CD4-positive, alpha-beta T cell (primary cell): ENCODE measurements at regions not wholly inside any gene's neighbourhood (a gene's known extent, or its start where the extent isn't known, plus 50 kb on each side); places are given as distances from the start of the nearest gene placed in this dataset.

Experiments used
- ATAC-seq: fragments of 200-7000 bp; cut with Tn5 transposase; one replicate; pipeline ENCODE4 v1.10.0; 2022; ENCODE audit warnings: mild to moderate bottlenecking; ENCODE audit not compliant: poor library complexity
- CTCF ChIA-PET: fragments of 350-600 bp; sonication (Branson Sonifier 250); formaldehyde crosslinking; loops from one replicate; lab custom pipeline; 2021; ENCODE audit warnings: antibody characterized with exemption, inconsistent platforms; lab: Charles Lee
- POLR2A ChIA-PET: fragments of 350-600 bp; sonication (Branson Sonifier 250); formaldehyde crosslinking; loops from one replicate; lab custom pipeline; 2021; ENCODE audit warnings: antibody characterized with exemption, inconsistent platforms; lab: Charles Lee
- DNase-seq, 14 experiments: peaks; one replicate each; pipeline ENCODE4 v3.0.0-alpha.2; 2013 to 2020; ENCODE audit warnings: mixed read lengths in 2 of 14
- H3K27ac ChIP-seq, 2 donors: one replicate each; pipeline versions ENCODE4 v1.5.1 to v1.7.0; 2013; ENCODE audit warnings: low read length in 2 of 2, low read depth in 1 of 2, mild to moderate bottlenecking in 1 of 2
- H3K27me3 ChIP-seq, 2 experiments: 1 replicate in 1 of 2; 2 replicates in 1 of 2; pipeline versions ENCODE4 v1.6.1 to v1.7.0; 2013; ENCODE audit warnings: low read length in 2 of 2, control low read depth in 1 of 2, mild to moderate bottlenecking in 1 of 2, moderate library complexity in 1 of 2; ENCODE audit not compliant: insufficient read depth in 2 of 2, control insufficient read depth in 1 of 2
- H3K36me3 ChIP-seq: one replicate; pipeline ENCODE4 v1.6.1; 2013; ENCODE audit warnings: low read length, control low read depth; ENCODE audit not compliant: insufficient read depth
- H3K4me1 ChIP-seq: one replicate; pipeline ENCODE4 v1.6.1; 2013; ENCODE audit warnings: low read length, control low read depth; ENCODE audit not compliant: insufficient read depth
- H3K4me3 ChIP-seq: one replicate; pipeline ENCODE4 v1.5.1; 2013; ENCODE audit warnings: mild to moderate bottlenecking, low read length, moderate library complexity
- H3K9me3 ChIP-seq, 2 experiments: 1 replicate in 1 of 2; 2 replicates in 1 of 2; pipeline versions ENCODE4 v1.6.1 to v1.7.0; 2013; ENCODE audit warnings: low read length in 2 of 2, mild to moderate bottlenecking in 2 of 2, control low read depth in 1 of 2, moderate library complexity in 1 of 2; ENCODE audit not compliant: control insufficient read depth in 1 of 2, insufficient read depth in 1 of 2
- H3K27ac Mint-ChIP-seq: one replicate; pipeline ENCODE4 v1.8.0; 2020; ENCODE audit warnings: mixed read lengths
- H3K27me3 Mint-ChIP-seq: one replicate; pipeline ENCODE4 v1.8.0; 2021; ENCODE audit warnings: mixed read lengths
- H3K36me3 Mint-ChIP-seq: one replicate; pipeline ENCODE4 v1.8.0; 2021; ENCODE audit warnings: low read depth, mixed read lengths
- H3K4me1 Mint-ChIP-seq: one replicate; pipeline ENCODE4 v1.8.0; 2021; ENCODE audit warnings: low read depth, mixed read lengths
- H3K4me3 Mint-ChIP-seq: one replicate; pipeline ENCODE4 v1.8.0; 2020; ENCODE audit warnings: mild to moderate bottlenecking, mixed read lengths
- H3K9me3 Mint-ChIP-seq: one replicate; pipeline ENCODE4 v1.8.0; 2020; ENCODE audit warnings: mixed read lengths
- CTCF ChIP-seq: fragments of 200-600 bp; IDR thresholded peaks from one replicate; pipeline ENCODE4 v1.8.0; 2022; ENCODE audit warnings: antibody characterized with exemption, mild to moderate bottlenecking
- intact Hi-C, 2 experiments: fragments of 100-400 bp; cut with DNase I in 1 of 2; cut with micrococcal nuclease in 1 of 2; formaldehyde crosslinking; loops; one replicate each; pipeline versions ENCODE4 v1.15.1 to v1.9.0; 2023 to 2025; cut with DNase I, micrococcal nuclease

DNA sequence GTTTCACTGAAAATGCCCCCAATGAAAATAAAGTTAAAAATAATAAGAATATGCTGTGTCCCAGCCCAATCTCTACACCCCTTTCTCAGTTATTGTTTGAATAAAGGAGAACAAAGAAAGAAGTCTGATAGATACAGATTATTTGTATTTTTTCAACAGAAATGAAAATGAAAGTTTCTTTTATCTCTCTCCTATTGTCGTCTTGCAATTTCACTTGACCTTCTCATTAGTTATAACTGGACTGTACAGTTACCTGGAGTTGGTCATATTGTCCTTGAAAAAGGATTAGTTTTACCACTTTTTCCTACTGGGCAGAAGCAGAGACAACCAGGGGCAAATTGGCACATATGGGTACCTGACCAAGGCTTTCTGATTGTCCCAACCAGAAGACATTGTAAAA is 440.0 kb downstream of the PDCD6IP start:
- Mint-ChIP-seq H3K36me3 (no peaks in the 10 kb centered on the region), H3K4me3 (no peak overlapping the region), H3K27me3 (no peaks in the 10 kb centered on the region), H3K4me1 (no peaks in the 10 kb centered on the region), H3K27ac (no peak overlapping the region), H3K9me3 (no peaks in the 10 kb centered on the region)
- H3K36me3 ChIP-seq, result no peaks in the 10 kb centered on the region
- H3K4me1 ChIP-seq, result no peaks in the 10 kb centered on the region
- H3K27me3 ChIP-seq, result no peaks in the 10 kb centered on the region
- no peak overlapping the region for H3K4me3 ChIP-seq
- ChIA-PET CTCF (no interaction called here), POLR2A (no interaction called here)
- intact Hi-C loops, result no loop called here
- no peak for TF ChIP-seq CTCF
- no peak for ATAC-seq
- no peak overlapping the region for H3K27ac ChIP-seq
- no peak for DNase-seq
- no peaks in the 10 kb centered on the region for H3K9me3 ChIP-seq

DNA sequence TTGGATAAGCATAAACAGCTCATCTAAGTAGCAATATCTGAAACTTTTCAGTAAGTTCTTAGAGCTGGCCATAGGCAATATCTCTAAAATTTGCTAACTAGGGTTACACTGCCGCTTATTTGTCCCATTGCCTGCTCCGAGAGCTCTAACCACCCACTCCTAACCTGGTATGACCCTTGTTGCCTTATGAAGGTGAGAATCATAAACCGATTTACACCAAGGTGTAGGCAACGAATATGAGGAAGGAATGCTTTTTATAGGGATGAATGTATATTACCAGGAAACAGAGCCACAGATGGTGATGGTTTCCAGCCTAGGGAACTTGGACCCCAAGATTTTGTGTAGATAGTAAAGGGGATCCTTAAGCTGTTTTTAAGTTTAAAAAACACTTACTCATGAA is 440.9 kb downstream of the PDCD6IP start:
- CTCF ChIA-PET, result no interaction called here

GRCh38 chr3:34239875-34240274 is 441.4 kb downstream of the PDCD6IP start:
- ATAC-seq (no peak), DNase-seq (no peak)
- no peak for TF ChIP-seq CTCF
- Mint-ChIP-seq H3K4me1 (no peaks in the 10 kb centered on the region), H3K27ac (no peak overlapping the region), H3K4me3 (no peak overlapping the region), H3K9me3 (no peaks in the 10 kb centered on the region), H3K27me3 (no peaks in the 10 kb centered on the region), H3K36me3 (no peaks in the 10 kb centered on the region)
- CTCF ChIA-PET, result no interaction called here
- Histone ChIP-seq H3K9me3 (no peaks in the 10 kb centered on the region), H3K4me3 (no peak overlapping the region), H3K36me3 (no peaks in the 10 kb centered on the region), H3K27ac (no peak overlapping the region), H3K27me3 (no peaks in the 10 kb centered on the region), H3K4me1 (no peaks in the 10 kb centered on the region)
- POLR2A ChIA-PET, result no interaction called here
- intact Hi-C loops, result no loop called here

More for the DNA sequence above, 440.9 kb downstream of the PDCD6IP start:
- POLR2A ChIA-PET, result no interaction called here
- no peaks in the 10 kb centered on the region for H3K9me3 ChIP-seq
- DNase-seq (no peak), ATAC-seq (no peak)
- no peak overlapping the region for H3K4me3 ChIP-seq
- TF ChIP-seq CTCF, result no peak
- no peaks in the 10 kb centered on the region for H3K27me3 Mint-ChIP-seq
- H3K4me1 Mint-ChIP-seq, result no peaks in the 10 kb centered on the region
- no peaks in the 10 kb centered on the region for H3K27me3 ChIP-seq
- H3K4me3 Mint-ChIP-seq, result no peak overlapping the region
- H3K4me1 ChIP-seq, result no peaks in the 10 kb centered on the region
- no peaks in the 10 kb centered on the region for H3K9me3 Mint-ChIP-seq
- no peaks in the 10 kb centered on the region for H3K36me3 Mint-ChIP-seq
- H3K36me3 ChIP-seq, result no peaks in the 10 kb centered on the region
- no peak overlapping the region for H3K27ac ChIP-seq
- H3K27ac Mint-ChIP-seq, result no peak overlapping the region
- intact Hi-C loops, result no loop called here
